GM21576 (cell line): ENCODE measurements at regions not wholly inside any gene's neighbourhood (a gene's known extent, or its start where the extent isn't known, plus 50 kb on each side); places are given as distances from the start of the nearest gene placed in this dataset.

Source experiments
- ATAC-seq: cut with Tn5 transposase; IDR thresholded peaks from one replicate; pipeline ENCODE4 v1.9.1; 2021; ENCODE audit warnings: mild to moderate bottlenecking, moderate library complexity; ENCODE audit not compliant: unreplicated experiment

GRCh38 chr6:65819152-65819551 is 112.1 kb upstream of the EYS start:
- ATAC-seq = no peak

GRCh38 chr6:65818576-65818975 is 111.5 kb upstream of the EYS start:
- no peak for ATAC-seq

- no peak for ATAC-seq
Measured at GRCh38 chr6:65816991-65817390, 110.0 kb upstream of the EYS start.

- ATAC-seq = no peak
Measured at GRCh38 chr6:65814071-65814470, 107.0 kb upstream of the EYS start.

- ATAC-seq = no peak
Measured at GRCh38 chr6:65803186-65803585, 96.2 kb upstream of the EYS start.

DNA sequence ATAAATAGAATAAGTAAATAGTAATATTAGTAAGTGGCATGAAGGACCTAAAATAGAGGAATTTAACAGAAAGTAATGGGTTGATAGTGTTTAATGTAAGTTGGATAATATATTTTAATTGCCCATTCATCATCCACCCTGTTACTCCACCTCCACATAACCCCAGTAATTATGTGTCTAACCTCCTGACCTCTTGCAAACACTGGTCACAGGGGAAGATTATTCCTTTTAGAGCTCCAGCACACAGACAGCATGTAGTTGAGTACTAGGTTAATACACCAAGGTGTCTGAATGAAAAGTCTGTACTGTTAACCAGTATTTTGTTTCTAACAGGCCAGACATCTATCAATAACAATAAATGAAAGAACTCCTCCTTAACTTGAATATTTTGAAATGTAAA is 92.4 kb upstream of the EYS start:
- ATAC-seq = no peak

DNA sequence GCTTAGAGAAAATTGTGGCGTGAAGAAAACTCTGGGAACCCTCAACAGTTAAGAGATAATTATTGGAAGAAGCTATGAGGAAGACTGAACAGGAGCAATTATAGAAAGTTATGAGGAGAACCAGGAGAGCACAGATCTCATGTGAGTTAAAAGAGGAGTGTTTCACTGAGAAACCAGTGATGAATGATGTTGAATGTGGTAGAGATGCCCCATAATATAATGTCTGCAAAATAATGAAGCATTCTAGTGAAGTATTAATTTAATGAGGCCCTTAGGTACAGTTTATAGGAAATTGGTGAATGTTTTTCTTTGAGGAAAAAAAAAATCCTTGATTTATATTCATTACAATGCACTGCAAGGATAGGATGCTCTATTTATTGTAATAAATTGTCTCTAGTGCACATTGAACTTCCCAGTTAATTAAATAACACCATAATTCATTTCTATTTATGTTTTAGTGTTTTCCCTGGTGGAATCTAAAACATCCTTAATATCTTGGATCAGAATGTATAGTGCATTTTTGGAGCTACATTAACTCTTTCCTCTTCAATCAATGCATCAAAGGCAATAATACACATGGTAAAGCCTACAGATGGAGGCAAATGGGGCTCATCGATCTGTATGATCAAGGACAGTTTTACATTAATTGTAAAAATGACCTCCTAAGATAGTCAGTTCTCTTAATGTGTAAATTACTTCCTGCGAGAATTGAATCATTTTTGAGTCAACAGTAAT is 91.4 kb upstream of the EYS start:
- ATAC-seq = no peak

DNA sequence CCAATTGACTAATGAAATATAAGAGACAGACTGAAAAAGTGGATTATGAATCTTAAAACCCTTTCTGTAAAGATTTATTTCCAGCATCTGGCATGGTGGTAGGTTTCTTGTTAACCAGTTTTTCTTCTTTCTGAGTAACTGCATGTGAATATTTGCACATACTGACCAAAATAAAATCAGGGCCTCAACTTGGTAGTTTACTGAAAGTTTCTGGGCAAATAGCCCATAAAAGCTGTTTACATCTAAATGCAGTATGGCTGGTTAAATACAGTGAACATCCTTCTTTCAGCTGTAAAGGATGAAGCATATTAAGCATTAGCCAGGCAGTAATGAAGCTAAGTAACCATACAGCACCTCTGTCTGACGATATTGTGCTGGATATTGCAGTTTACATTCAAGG is 83.6 kb upstream of the EYS start:
- ATAC-seq = no peak

DNA sequence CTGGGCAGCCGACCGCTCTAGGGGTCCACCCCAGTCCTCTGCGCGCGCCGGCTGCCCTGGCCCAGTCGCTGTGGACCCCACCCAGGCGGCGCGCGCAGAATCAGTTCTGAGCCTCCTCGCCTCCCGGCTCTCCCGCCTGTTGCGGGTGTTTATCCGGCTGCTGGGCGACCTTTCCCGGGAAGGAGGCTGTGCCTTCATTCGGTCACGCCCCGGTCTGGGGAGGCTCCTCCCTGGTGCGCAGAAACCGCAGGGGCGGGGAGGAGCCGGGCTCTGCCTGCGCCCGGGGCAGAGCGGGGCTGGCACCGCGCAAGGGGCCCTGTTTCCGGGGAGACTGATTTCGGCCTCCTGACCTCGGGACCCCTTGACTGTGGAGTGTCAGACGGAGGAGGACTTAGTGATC is 80.8 kb upstream of the EYS start:
- ATAC-seq = no peak

GRCh38 chr6:65786815-65787214 is 79.8 kb upstream of the EYS start:
- no peak for ATAC-seq

GRCh38 chr6:65780691-65781090 is 73.7 kb upstream of the EYS start:
- ATAC-seq = no peak

- ATAC-seq = no peak
Measured at GRCh38 chr6:65776332-65776731, 69.3 kb upstream of the EYS start.

- no peak for ATAC-seq
Measured at GRCh38 chr6:65771946-65772345, 64.9 kb upstream of the EYS start.

DNA sequence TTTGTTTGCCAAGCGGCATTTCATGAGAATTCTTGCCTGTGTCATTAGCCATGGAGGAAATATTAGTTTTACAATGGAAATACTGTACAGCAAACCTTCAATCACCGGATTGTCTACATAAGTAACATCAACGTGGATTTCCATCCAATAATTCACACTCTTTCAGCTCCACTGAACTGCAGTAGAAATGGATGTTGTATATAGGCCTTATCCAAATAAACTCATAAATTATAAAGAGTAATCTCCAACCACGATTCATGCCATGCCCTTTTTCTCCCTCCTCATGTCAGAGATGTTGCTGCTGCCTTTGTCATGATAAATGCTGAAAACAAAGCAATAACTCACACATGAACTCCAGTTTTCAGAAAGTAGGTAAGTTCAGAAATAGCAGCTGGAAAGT is 54.9 kb upstream of the EYS start:
- ATAC-seq = no peak

DNA sequence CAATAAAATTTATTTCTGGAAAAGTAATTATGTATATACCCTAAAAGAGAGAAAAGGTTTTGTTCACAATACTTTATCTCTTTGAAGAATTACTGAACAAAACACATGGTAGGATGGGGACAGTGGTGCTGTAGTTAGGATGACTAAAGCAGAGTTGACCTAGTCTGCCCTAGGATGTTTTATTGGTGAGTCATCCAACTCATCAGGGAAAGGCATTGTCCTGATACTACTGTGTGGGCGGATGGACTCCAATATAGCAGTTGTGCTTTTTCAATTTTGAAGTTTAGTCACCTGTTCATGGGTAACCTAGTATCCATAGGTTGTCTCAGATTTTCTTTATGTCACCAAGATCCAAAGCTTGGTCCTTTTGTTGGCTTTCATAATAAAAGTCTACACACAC is 53.3 kb upstream of the EYS start:
- no peak for ATAC-seq
